Caco-2 (cell line): ENCODE measurements at regions not wholly inside any gene's neighbourhood (a gene's known extent, or its start where the extent isn't known, plus 50 kb on each side); places are given as distances from the start of the nearest gene placed in this dataset.

ENCODE experiments used
- BruUV-seq: library from RNA; stranded (reverse); fragments of 400-500 nt; replicated peaks from 2 replicates; lab custom pipeline; 2021; lab: Mats Ljungman, UMichigan
- CTCF ChIA-PET: fragments of 300-600 bp; sonication (Branson Sonifier 250); formaldehyde crosslinking; loops from one replicate; lab custom pipeline; 2022; ENCODE audit warnings: antibody characterized with exemption; lab: Charles Lee
- POLR2A ChIA-PET: fragments of 300-600 bp; sonication (Branson Sonifier 250); formaldehyde crosslinking; loops from one replicate; lab custom pipeline; 2022; ENCODE audit warnings: antibody characterized with exemption; lab: Charles Lee
- DNase-seq, 2 experiments: peaks; one replicate each; pipeline versions ENCODE4 v3.0.0 to v3.0.0-alpha.2; 2020 to 2022
- H3K27me3 ChIP-seq: replicated peaks from 2 replicates; pipeline ENCODE4 v1.6.0; 2011; ENCODE audit warnings: low read length; ENCODE audit not compliant: control insufficient read depth, insufficient read depth
- H3K36me3 ChIP-seq: 2 replicates; pipeline ENCODE4 v1.5.1; 2011; ENCODE audit warnings: low read length; ENCODE audit not compliant: control insufficient read depth, insufficient read depth
- H3K4me1 ChIP-seq: fragments of 250-450 bp; sonication (Bioruptor Pico); 2 replicates; pipeline ENCODE4 v1.5.1; 2020; ENCODE audit warnings: mild to moderate bottlenecking
- H3K4me3 ChIP-seq: 2 replicates; pipeline ENCODE4 v1.5.1; 2011; ENCODE audit warnings: low read depth, mild to moderate bottlenecking, control low read depth, low read length
- H3K9me3 ChIP-seq: fragments of 250-450 bp; sonication (Bioruptor Pico); 2 replicates; pipeline ENCODE4 v1.5.1; 2020; ENCODE audit warnings: mild to moderate bottlenecking, moderate library complexity
- H3K27ac Mint-ChIP-seq: one replicate; pipeline ENCODE4 v1.8.0; 2022; ENCODE audit warnings: mixed read lengths; ENCODE audit not compliant: unreplicated experiment
- H3K27me3 Mint-ChIP-seq: one replicate; pipeline ENCODE4 v1.8.0; 2022; ENCODE audit warnings: mixed read lengths; ENCODE audit not compliant: insufficient read depth, unreplicated experiment
- H3K36me3 Mint-ChIP-seq: one replicate; pipeline ENCODE4 v1.8.0; 2022; ENCODE audit warnings: mild to moderate bottlenecking, mixed read lengths; ENCODE audit not compliant: insufficient read depth, unreplicated experiment
- H3K4me1 Mint-ChIP-seq: one replicate; pipeline ENCODE4 v1.8.0; 2022; ENCODE audit warnings: low read depth, mixed read lengths; ENCODE audit not compliant: unreplicated experiment
- H3K4me3 Mint-ChIP-seq: one replicate; pipeline ENCODE4 v1.8.0; 2022; ENCODE audit warnings: mild to moderate bottlenecking, moderate library complexity, mixed read lengths; ENCODE audit not compliant: unreplicated experiment
- H3K9me3 Mint-ChIP-seq: one replicate; pipeline ENCODE4 v1.8.0; 2022; ENCODE audit warnings: mixed read lengths; ENCODE audit not compliant: unreplicated experiment
- CTCF ChIP-seq, 2 experiments: fragments of 200-600 bp in 1 of 2; IDR thresholded peaks; 1 replicate in 1 of 2; 2 replicates in 1 of 2; pipeline versions ENCODE4 v1.5.1 to v1.8.0; 2011 to 2022; ENCODE audit warnings: antibody characterized with exemption in 1 of 2, control low read depth in 1 of 2, inconsistent platforms in 1 of 2, low read depth in 1 of 2, low read length in 1 of 2, mild to moderate bottlenecking in 1 of 2, moderate library complexity in 1 of 2; ENCODE audit not compliant: insufficient read depth in 1 of 2, severe bottlenecking in 1 of 2, unreplicated experiment in 1 of 2
- intact Hi-C: fragments of 100-400 bp; cut with micrococcal nuclease; formaldehyde crosslinking; loops from one replicate; pipeline ENCODE4 v1.10.0; 2022; ENCODE audit not compliant: unreplicated experiment

- Mint-ChIP-seq H3K4me1 (peaks cover 40% of the 10 kb centered on the region), H3K36me3 (peaks cover 7% of the 10 kb centered on the region), H3K9me3 (peaks cover 9% of the 10 kb centered on the region), H3K27ac (no peak overlapping the region), H3K27me3 (no peaks in the 10 kb centered on the region), H3K4me3 (no peak overlapping the region)
- peaks cover 23% of the 10 kb centered on the region for H3K4me1 ChIP-seq
- DNase-seq = no peak
- intact Hi-C loops = loop anchor here (10.0 kb wide), 1 partner anchor 200 kb away; the partner anchor contains the start of gene FRMD6
- H3K9me3 ChIP-seq = no peaks in the 10 kb centered on the region
- ChIA-PET POLR2A (no interaction called here), CTCF (no interaction called here)
- TF ChIP-seq CTCF (IDR thresholded peaks at IDR 0.05; ENCODE audit: insufficient read depth in 1 of 2, low read depth in 1 of 2, low read length in 1 of 2, severe bottlenecking in 1 of 2, unreplicated experiment in 1 of 2) = no peak
- no peak overlapping the region for H3K4me3 ChIP-seq
- no TSS peak for BruUV-seq
- no peaks in the 10 kb centered on the region for H3K27me3 ChIP-seq
- no peaks in the 10 kb centered on the region for H3K36me3 ChIP-seq
These were observed 197.4 kb upstream of the FRMD6 start for GRCh38 chr14:51454351-51454750.

GRCh38 chr14:51455041-51455835 is 196.5 kb upstream of the FRMD6 start:
- H3K27ac Mint-ChIP-seq = no peak overlapping the region
- H3K4me3 ChIP-seq = no peak overlapping the region
- intact Hi-C loops = loop anchor here (10.0 kb wide), 1 partner anchor 200 kb away; the partner anchor contains the start of gene FRMD6
- ChIA-PET POLR2A (no interaction called here), CTCF (no interaction called here)
- peaks cover 23% of the 10 kb centered on the region for H3K4me1 ChIP-seq
- no peaks in the 10 kb centered on the region for H3K27me3 Mint-ChIP-seq
- no TSS peak for BruUV-seq
- H3K36me3 ChIP-seq = no peaks in the 10 kb centered on the region
- peaks cover 7% of the 10 kb centered on the region for H3K36me3 Mint-ChIP-seq
- H3K4me3 Mint-ChIP-seq = no peak overlapping the region
- no peaks in the 10 kb centered on the region for H3K9me3 ChIP-seq
- H3K9me3 Mint-ChIP-seq = peaks cover 9% of the 10 kb centered on the region
- no peak for TF ChIP-seq CTCF (IDR thresholded peaks at IDR 0.05; ENCODE audit: insufficient read depth in 1 of 2, low read depth in 1 of 2, low read length in 1 of 2, severe bottlenecking in 1 of 2, unreplicated experiment in 1 of 2)
- peaks cover 41% of the 10 kb centered on the region for H3K4me1 Mint-ChIP-seq
- DNase-seq = no peak
- H3K27me3 ChIP-seq = no peaks in the 10 kb centered on the region

GRCh38 chr14:51457843-51458562 is 193.7 kb upstream of the FRMD6 start:
- Mint-ChIP-seq H3K4me1 (peaks cover 48% of the 10 kb centered on the region), H3K9me3 (peaks cover 9% of the 10 kb centered on the region), H3K27ac (peak overlapping the region; percentile 69), H3K4me3 (peak overlapping the region; percentile 46), H3K27me3 (no peaks in the 10 kb centered on the region), H3K36me3 (peaks cover 7% of the 10 kb centered on the region)
- BruUV-seq = no TSS peak
- intact Hi-C loops = loop anchor here (1.0 to 10.0 kb wide), 2 partner anchors 123 to 197 kb away; partner anchors contain the start of gene FRMD6
- ChIA-PET CTCF (no interaction called here), POLR2A (interaction anchor here (0.6 kb wide), 1 partner anchor 24 kb away, joined by 3 read pairs; no protein-coding TSS in a partner anchor)
- peaks cover 44% of the 10 kb centered on the region for H3K4me1 ChIP-seq
- no peaks in the 10 kb centered on the region for H3K27me3 ChIP-seq
- H3K9me3 ChIP-seq = no peaks in the 10 kb centered on the region
- H3K4me3 ChIP-seq = no peak overlapping the region
- no peak for TF ChIP-seq CTCF (IDR thresholded peaks at IDR 0.05; ENCODE audit: insufficient read depth in 1 of 2, low read depth in 1 of 2, low read length in 1 of 2, severe bottlenecking in 1 of 2, unreplicated experiment in 1 of 2)
- DNase-seq = peak; percentile 40 to 51
- H3K36me3 ChIP-seq = no peaks in the 10 kb centered on the region
